ENCODE measurements at regions not wholly inside any gene's neighbourhood (a gene's known extent, or its start where the extent isn't known, plus 50 kb on each side); places are given as distances from the start of the nearest gene placed in this dataset.

- TF ChIP-seq CTCF (conservative IDR thresholded peaks at IDR 0.05; ENCODE audit: low read length) (no peak), EZH2phosphoT487 (IDR thresholded peaks at IDR 0.05; ENCODE audit: borderline replicate concordance) (no peak)
Observed at GRCh38 chr7:21142081-21142480, 285.8 kb upstream of the SP4 start.
